HepG2 (cell line): ENCODE measurements at regions not wholly inside any gene's neighbourhood (a gene's known extent, or its start where the extent isn't known, plus 50 kb on each side); places are given as distances from the start of the nearest gene placed in this dataset.
A peak's percentile ranks its signal among the peaks of the same experiment; 100 is the strongest.

Experiments
- FOXO1 ChIP-seq: sonication (generic); formaldehyde crosslinking; IDR thresholded peaks from 2 replicates; pipeline ENCODE4 v1.4.0; 2020; ENCODE audit warnings: missing genetic modification reagents
- GFI1 ChIP-seq: sonication (generic); formaldehyde crosslinking; IDR thresholded peaks from 2 replicates; pipeline ENCODE4 v1.5.0; 2020; ENCODE audit warnings: missing genetic modification reagents, mild to moderate bottlenecking, borderline replicate concordance
- PAX8 ChIP-seq: sonication (generic); formaldehyde crosslinking; IDR thresholded peaks from 2 replicates; pipeline ENCODE4 v1.8.0; 2022; ENCODE audit warnings: mild to moderate bottlenecking, missing genetic modification reagents, borderline replicate concordance
- SRSF4 ChIP-seq: fragments of 200-400 bp; formaldehyde crosslinking; IDR thresholded peaks from one replicate; pipeline ENCODE4 v1.6.1; 2018; ENCODE audit warnings: mild to moderate bottlenecking, low read depth, low read length, moderate library complexity; ENCODE audit not compliant: poor library complexity, severe bottlenecking
- TAF1 ChIP-seq: sonication (generic); formaldehyde crosslinking; IDR thresholded peaks from 2 replicates; pipeline ENCODE4 v1.4.0; 2020; ENCODE audit warnings: missing genetic modification reagents
- TCF12 ChIP-seq, 2 experiments: fragments of 450-650 bp in 1 of 2; sonication (generic) in 1 of 2; formaldehyde crosslinking in 1 of 2; IDR thresholded peaks; 2 replicates each; pipeline versions ENCODE4 v1.6.1 to v1.8.0; 2017 to 2022; ENCODE audit warnings: antibody characterized with exemption in 1 of 2, mild to moderate bottlenecking in 1 of 2, missing genetic modification reagents in 1 of 2, moderate library complexity in 1 of 2
- ZNF20 ChIP-seq: sonication (generic); formaldehyde crosslinking; IDR thresholded peaks from 2 replicates; pipeline ENCODE4 v1.4.0; 2020; ENCODE audit warnings: mild to moderate bottlenecking, moderate library complexity, missing genetic modification reagents
- ZNF496 ChIP-seq: sonication (generic); formaldehyde crosslinking; IDR thresholded peaks from 2 replicates; pipeline ENCODE4 v1.8.1; 2023; ENCODE audit warnings: mild to moderate bottlenecking, moderate library complexity, missing genetic modification reagents; ENCODE audit not compliant: insufficient replicate concordance
- ZNF549 ChIP-seq: sonication (generic); formaldehyde crosslinking; IDR thresholded peaks from 2 replicates; pipeline ENCODE4 v1.5.0; 2020; ENCODE audit warnings: missing genetic modification reagents
- ZNF775 ChIP-seq: sonication (generic); formaldehyde crosslinking; IDR thresholded peaks from 2 replicates; pipeline ENCODE4 v1.4.0; 2020; ENCODE audit warnings: missing genetic modification reagents, mild to moderate bottlenecking, moderate library complexity, borderline replicate concordance
- ZSCAN29 ChIP-seq: sonication (generic); formaldehyde crosslinking; conservative IDR thresholded peaks from 2 replicates; pipeline ENCODE4 v1.4.0; 2020; ENCODE audit warnings: mild to moderate bottlenecking, missing genetic modification reagents
- TF ChIP-seq, protein P1 (sequence below): conservative IDR thresholded peaks from 2 replicates; pipeline ENCODE4 v1.6.1; 2018; ENCODE audit warnings: missing genetic modification reagents
- TF ChIP-seq, protein P2 (sequence below): sonication (generic); formaldehyde crosslinking; IDR thresholded peaks from 2 replicates; pipeline ENCODE4 v1.5.0; 2020; ENCODE audit warnings: mild to moderate bottlenecking, missing genetic modification reagents, moderate library complexity
- TF ChIP-seq, protein P3 (sequence below): sonication (generic); formaldehyde crosslinking; IDR thresholded peaks from 2 replicates; pipeline ENCODE4 v1.5.0; 2020; ENCODE audit warnings: mild to moderate bottlenecking, missing genetic modification reagents

DNA sequence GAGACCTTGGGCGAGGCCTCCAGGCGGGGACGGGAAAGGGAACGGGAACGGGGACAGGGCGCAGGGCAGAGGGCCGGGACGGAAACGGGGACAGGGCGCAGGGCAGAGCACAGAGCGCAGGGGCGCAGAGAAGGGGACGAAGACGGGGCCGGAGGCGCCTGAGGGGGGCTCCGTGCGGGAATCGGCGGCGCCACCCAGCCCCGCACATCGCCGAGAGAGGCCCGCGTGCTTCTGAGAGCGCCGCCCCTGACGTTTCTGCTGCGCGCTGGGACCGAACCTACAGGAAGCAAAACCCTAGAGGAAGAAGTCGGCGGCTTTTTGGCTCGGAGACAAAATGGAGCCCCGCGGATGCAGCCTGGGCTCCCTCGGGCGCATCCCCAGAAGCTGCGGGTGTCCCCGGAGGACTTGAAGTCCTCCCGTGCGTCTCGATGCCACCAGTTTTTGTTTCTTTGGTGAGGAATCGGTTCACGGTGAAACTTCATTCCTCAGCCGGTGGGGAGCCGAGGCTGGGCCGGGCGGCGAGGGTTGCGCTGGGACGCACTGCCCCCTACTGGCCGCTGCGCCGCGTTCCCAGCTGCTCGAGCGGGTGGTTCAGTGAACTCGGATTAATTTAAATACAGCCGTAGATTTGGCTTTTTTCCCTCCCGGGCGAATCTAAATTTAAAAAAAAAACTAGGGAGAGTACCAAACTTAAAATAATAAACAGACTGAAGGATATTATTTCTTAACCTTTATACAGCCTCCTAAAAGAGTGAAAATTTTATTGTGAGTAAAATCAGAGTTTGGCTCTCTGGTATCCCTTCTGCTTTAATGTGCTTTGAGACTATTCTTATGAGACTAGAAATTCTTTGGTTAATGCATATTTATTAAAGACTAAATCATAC is 350.0 kb upstream of the ARGLU1 start:
- TF ChIP-seq, protein P1, sequence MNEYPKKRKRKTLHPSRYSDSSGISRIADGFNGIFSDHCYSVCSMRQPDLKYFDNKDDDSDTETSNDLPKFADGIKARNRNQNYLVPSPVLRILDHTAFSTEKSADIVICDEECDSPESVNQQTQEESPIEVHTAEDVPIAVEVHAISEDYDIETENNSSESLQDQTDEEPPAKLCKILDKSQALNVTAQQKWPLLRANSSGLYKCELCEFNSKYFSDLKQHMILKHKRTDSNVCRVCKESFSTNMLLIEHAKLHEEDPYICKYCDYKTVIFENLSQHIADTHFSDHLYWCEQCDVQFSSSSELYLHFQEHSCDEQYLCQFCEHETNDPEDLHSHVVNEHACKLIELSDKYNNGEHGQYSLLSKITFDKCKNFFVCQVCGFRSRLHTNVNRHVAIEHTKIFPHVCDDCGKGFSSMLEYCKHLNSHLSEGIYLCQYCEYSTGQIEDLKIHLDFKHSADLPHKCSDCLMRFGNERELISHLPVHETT (CRISPR knock-in tag): no peak
- TF ChIP-seq ZNF549 (CRISPR knock-in tag): no peak
- no peak for TF ChIP-seq TCF12 (IDR thresholded peaks at IDR 0.05)
- no peak for TF ChIP-seq TCF12 (CRISPR knock-in tag; IDR thresholded peaks at IDR 0.05)
- TF ChIP-seq FOXO1: no peak
- TF ChIP-seq TAF1 (CRISPR knock-in tag): no peak
- TF ChIP-seq SRSF4: no peak
- no peak for TF ChIP-seq PAX8
- TF ChIP-seq, protein P2, sequence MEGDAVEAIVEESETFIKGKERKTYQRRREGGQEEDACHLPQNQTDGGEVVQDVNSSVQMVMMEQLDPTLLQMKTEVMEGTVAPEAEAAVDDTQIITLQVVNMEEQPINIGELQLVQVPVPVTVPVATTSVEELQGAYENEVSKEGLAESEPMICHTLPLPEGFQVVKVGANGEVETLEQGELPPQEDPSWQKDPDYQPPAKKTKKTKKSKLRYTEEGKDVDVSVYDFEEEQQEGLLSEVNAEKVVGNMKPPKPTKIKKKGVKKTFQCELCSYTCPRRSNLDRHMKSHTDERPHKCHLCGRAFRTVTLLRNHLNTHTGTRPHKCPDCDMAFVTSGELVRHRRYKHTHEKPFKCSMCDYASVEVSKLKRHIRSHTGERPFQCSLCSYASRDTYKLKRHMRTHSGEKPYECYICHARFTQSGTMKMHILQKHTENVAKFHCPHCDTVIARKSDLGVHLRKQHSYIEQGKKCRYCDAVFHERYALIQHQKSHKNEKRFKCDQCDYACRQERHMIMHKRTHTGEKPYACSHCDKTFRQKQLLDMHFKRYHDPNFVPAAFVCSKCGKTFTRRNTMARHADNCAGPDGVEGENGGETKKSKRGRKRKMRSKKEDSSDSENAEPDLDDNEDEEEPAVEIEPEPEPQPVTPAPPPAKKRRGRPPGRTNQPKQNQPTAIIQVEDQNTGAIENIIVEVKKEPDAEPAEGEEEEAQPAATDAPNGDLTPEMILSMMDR (CRISPR knock-in tag): peak; percentile 88
- no peak for TF ChIP-seq GFI1
- TF ChIP-seq ZNF496: no peak
- TF ChIP-seq ZSCAN29 (CRISPR knock-in tag): 0 out of 2 replicates have a peak, but pooled peaks have one; percentile 41
- TF ChIP-seq, protein P3, sequence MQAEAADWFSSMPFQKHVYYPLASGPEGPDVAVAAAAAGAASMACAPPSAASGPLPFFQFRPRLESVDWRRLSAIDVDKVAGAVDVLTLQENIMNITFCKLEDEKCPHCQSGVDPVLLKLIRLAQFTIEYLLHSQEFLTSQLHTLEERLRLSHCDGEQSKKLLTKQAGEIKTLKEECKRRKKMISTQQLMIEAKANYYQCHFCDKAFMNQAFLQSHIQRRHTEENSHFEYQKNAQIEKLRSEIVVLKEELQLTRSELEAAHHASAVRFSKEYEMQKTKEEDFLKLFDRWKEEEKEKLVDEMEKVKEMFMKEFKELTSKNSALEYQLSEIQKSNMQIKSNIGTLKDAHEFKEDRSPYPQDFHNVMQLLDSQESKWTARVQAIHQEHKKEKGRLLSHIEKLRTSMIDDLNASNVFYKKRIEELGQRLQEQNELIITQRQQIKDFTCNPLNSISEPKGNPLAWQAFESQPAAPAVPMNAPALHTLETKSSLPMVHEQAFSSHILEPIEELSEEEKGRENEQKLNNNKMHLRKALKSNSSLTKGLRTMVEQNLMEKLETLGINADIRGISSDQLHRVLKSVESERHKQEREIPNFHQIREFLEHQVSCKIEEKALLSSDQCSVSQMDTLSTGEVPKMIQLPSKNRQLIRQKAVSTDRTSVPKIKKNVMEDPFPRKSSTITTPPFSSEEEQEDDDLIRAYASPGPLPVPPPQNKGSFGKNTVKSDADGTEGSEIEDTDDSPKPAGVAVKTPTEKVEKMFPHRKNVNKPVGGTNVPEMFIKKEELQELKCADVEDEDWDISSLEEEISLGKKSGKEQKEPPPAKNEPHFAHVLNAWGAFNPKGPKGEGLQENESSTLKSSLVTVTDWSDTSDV (CRISPR knock-in tag): no peak
- TF ChIP-seq ZNF775: no peak
- no peak for TF ChIP-seq ZNF20 (CRISPR knock-in tag)
